HG02623 (cell line): ENCODE measurements at regions not wholly inside any gene's neighbourhood (a gene's known extent, or its start where the extent isn't known, plus 50 kb on each side); places are given as distances from the start of the nearest gene placed in this dataset.

Experiments used
- ATAC-seq: cut with Tn5 transposase; IDR thresholded peaks from one replicate; pipeline ENCODE4 v1.9.1; 2021; ENCODE audit warnings: moderate library complexity; ENCODE audit not compliant: unreplicated experiment

DNA sequence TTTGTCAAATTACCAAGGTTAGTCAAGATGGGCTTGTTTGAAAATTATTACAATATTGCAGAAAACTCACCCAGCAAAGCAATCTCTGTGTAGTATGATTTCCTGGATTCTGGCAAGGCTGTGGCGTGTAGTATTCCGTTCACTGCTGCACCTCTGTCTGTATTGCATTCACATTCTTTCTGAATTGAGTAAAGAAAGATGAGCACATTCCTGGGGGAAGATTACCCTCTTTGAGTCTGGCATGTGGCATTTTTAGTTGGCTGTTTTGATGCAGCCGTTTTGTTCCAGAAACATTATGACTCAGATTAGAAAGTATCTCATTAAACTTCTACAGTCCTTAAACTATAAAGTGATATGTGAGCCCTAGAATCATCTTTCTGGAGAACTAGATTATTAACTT is 197.7 kb downstream of the TENT4A start:
- no peak for ATAC-seq

DNA sequence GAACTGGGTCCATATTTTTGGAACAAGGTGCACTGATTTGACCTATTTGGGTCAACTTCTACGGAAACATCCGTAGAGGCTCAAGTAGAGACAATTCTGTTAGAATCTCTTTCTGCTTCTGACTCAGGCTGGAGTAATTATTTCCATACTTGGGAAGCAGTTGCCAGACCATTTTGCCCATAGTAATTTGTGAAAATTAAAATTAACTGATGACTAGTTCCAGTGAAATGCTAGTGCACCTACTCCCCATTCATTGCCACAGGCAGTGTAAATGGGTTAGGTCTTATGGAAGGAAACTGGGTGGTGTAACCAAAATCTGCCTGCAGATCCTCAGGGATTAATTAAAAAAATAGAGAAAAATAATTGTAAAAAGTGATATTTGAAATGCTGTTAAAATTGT is 201.1 kb downstream of the TENT4A start:
- ATAC-seq, result no peak

DNA sequence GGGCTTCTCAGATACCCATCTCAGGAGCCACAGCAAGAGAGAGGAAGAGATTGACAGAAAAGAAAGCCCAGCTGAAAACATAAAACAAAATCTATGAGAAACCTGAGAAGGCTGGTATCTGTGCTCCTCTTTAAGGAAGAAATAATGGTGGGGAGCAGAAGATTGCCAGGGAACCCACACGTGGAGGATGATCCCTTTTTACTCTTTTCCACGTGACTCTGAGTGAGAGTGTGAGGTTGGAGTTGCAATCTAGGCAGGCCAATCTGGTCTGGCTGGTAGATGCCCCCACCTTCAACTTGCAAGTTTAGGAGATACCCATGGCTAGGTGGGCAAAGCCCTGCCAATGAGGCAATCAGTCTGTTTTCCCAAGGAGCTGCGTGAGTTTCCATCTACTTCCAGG is 202.3 kb downstream of the TENT4A start:
- no peak for ATAC-seq

DNA sequence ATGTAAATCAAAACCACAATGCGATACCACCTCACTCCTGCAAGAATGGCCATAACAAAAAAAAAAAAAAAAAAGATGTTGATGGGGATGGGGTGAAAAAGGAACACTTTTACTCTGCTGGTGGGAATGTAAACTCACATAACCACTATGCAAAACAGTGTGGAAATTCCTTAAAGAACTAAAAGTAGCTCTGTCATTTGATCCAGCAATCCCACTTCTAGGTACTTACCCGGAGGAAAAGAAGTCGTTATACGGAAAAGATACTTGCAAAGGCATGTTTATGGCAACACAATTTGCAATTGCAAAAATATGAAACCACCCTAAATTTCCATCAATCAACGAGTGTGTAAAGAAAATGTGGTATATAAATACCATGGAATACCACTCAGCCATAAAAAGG is 205.0 kb downstream of the TENT4A start:
- no peak for ATAC-seq

DNA sequence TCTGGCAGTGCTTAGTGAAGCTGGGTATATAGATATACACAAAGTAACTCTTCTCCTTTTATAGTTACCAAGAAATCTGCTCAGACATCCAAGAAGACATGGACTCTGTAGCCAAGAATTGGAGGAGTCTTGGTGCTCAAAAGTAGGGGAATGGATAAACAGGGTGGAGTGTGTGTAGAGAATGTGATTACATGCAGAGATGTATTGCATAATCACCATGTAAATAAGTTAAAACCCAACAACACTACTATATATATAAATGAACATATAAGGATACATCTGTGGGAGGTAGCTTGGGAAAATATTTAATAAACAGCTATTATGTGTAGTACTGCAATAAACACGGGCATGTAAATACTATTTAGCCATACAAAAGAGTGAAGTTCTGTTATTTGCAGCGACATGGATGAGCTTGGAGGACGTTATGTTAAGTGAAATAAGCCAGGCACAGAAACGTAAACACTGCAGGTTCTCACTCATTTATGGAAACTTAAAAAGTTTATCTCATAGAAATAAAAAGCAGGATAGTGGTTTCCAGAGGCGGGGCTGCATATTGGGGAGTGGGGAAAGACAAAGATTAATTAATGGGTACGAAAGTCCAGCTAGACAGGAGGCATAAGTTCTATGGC is 207.5 kb downstream of the TENT4A start:
- ATAC-seq, result no peak

DNA sequence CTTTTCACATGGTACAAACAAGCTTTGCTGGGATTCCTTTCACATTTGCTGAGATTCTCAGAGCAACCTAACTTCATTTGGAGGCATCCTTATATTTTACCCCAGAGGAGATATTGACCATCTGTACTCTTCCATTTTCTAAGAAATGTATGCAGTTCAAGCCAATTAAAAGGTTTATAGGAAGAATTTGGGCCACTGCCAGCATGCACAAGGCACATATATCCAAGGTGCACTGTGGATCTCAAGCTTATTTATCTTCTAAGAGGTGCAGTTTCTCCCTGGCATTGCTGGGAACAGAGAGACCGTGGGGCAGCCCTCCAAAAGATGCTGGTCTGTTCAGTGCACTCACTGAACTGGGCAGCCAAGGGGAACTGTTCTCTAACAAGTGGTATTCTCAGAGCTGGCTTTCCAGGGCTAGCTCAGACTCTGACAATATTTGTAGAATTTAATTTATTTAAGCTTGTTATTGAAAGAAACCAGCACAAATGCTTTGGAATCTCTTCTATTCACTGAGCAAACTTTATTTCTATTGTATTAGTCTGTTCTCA is 213.3 kb downstream of the TENT4A start:
- no peak for ATAC-seq

- no peak for ATAC-seq
Observed at GRCh38 chr5:6936031-6936430, 222.8 kb downstream of the TENT4A start.

DNA sequence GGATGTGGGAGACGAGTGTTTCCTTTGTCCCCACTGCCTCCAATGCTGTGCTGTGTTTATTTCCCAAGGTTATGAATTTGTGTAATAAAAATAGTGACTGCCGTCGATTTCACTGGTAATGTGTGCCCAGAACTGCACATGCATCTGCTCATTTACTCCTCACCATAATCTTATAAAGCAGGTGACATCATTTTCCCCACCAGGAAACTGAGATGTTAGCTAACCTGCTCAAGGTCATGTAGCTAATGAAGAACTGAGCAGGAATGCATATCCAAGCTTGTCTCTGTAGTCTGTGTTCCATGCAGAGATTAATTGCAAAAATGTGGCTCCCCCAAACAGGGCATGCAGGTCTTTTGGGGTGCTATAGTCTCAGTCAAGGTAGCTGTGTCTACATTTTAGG is 224.4 kb downstream of the TENT4A start:
- no peak for ATAC-seq

DNA sequence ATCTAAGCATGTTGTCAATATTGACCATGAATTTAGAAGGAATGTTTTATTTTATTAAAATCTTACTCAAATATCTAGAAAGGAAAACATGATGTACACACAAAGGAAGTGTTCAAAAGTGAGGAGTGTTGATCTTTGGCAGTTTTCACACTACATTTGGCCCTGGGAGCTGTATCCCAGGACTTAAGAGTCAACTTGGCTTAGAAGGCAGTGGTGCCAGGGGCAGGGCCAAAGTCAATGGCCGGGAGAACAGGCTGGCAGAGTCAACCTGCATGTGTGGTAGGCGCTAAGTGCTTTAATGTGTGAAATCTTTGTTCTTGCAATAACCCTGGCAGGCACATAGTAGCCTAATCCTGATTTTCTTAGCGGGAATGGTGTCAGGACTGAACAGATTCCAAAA is 228.4 kb downstream of the TENT4A start:
- no peak for ATAC-seq

DNA sequence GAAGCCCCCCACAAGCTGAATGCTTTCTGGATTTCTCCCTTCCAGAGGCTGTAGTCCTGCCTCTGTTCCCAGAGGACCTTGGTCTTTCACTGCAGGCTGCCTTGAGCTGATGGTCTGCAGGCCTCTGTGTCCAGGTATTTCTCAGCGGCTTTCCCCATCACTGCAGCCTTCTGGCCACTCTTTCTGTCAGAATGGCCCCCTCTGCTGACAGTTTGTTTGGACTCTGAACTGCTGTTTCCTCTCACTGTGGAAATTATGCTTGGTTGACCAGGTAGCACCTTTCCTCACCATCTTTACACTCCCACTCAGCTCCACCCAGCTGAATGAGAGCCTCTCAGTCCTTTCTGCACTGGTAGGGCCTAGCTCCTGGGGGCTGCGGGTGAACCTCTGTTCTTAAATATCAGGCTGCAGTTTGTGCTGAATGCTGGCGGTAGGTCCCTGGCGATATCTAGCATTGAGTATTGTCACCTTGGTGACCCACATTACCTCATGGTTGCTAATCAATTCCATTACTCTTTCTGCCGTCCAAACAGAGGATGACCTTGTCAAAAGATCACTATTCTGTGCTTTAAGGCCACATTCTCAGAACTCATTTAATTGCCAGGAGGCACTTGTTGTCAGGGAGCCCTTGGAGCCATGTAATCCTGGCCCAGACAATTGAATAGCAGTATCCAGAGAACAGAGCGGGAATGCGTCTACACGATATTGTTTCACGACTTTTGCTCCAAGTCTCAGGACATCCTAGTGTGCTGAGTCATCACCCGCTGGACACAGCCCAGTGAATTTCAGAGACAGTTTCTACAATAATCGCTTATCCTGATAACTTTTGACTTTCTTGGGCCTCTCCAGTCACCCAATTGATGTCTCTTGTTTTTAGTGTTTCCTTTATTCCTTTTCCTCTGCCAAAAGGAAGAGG is 230.2 kb downstream of the TENT4A start:
- ATAC-seq, result no peak

- no peak for ATAC-seq
Observed at GRCh38 chr5:6948562-6948961, 235.3 kb downstream of the TENT4A start.

DNA sequence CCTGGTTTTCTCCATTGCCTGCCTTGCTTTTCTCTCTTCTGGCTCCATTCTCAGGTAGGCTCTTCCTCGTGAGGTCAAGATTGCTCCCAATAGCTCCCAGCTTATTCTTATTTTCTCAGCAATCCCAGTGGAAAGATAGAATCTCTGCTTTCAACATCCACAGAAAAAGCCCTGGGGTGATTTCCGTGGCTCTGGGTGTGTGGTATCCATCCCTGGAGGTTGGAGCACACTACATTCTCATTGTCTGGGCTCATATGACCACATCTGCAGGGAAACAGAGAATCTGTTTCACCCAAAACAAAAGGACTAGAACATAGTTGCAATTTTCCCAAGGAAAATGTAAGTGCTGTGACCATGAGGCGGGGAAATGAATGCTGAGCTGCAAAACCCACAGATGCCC is 236.0 kb downstream of the TENT4A start:
- ATAC-seq, result no peak

DNA sequence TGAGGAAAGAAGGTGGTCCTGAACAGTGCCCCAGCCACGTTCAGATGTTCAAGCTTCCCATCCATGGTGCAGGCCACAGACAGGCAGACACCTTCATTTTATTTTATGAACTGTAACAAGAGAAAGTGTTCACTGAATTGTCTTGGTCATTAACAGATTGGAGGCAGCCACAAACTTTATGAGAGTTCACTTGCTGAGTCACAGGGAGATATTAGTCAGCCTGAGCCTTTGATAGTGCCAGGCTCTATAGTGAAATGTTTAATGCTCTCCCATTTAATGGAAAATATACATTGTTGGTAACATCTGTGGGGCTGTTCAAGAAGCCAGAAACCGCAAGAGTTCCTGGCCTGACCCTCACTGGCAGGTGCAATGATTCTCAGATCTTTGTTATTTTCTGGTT is 237.0 kb downstream of the TENT4A start:
- no peak for ATAC-seq

DNA sequence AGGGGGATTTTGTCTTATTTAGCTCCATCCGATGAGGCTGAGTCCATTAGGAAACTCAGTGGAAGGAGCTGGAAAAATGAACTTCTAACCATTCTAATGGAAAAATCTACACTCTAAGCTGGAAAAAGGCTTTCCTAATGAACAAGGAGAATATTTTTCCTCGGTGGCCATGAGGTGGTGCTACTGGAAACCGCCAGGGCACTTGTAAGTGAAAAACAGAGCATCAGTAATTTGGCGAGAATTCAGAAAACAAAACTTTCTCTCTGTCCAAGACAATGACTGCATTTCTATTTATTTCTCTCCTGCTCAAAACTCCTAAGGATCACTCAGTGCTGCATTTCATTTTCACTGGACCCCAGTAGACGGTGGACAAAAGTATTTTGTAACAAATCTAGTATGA is 237.6 kb downstream of the TENT4A start:
- ATAC-seq, result no peak

- ATAC-seq, result no peak
Observed at GRCh38 chr5:6961123-6961522, 247.9 kb downstream of the TENT4A start.

GRCh38 chr5:6961837-6962635 is 248.8 kb downstream of the TENT4A start:
- no peak for ATAC-seq

- ATAC-seq, result no peak
Observed at GRCh38 chr5:6976971-6977370, 263.7 kb downstream of the TENT4A start.

- no peak for ATAC-seq
Observed at GRCh38 chr5:6979061-6979460, 265.8 kb downstream of the TENT4A start.

- no peak for ATAC-seq
Observed at GRCh38 chr5:6989230-6989629, 276.0 kb downstream of the TENT4A start.

DNA sequence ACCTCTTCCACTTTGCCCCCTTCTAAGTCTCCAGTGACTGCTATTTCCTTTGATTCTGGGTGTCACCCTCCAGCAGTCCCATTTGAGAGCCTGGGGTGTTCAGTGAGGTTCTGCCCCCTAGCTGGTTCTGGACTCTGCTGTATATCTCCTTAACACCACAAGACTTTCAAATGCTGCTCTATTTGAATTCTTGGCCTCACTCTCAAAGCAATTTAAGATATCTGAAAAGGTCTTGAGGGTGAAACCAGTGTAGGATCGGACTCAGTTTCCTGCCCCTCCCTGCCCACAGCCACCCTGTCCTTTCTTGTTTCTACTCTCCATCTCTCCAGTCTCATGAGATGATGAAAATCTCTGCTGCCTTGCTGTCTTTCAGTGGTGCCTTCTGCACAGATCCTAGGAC is 280.9 kb downstream of the TENT4A start:
- ATAC-seq, result no peak

DNA sequence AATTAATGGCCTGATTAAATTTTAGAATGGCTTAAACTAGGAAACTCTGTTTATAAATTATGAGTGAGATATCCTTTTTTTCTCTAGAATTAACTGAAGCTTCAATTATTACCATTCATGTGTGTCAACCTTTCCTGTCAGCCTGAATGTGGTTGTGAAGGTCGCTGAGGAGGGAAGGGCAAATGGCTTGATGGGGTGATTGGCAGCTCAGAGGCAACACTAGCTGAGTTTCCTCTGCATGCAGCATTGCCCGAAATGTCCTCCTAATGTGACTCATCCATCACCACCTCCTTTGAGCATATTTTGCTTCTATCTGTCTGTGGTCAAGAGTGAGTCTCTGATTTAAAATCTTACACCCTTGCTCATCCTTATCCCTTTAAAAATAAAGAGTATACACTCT is 281.9 kb downstream of the TENT4A start:
- ATAC-seq, result no peak
